ENCODE measurements at regions not wholly inside any gene's neighbourhood (a gene's known extent, or its start where the extent isn't known, plus 50 kb on each side); places are given as distances from the start of the nearest gene placed in this dataset.

- H3K36me3 ChIP-seq (ENCODE audit: control insufficient read depth, insufficient read depth, low read length), result no peaks in the 10 kb centered on the region
- H3K27me3 ChIP-seq (ENCODE audit: control insufficient read depth, insufficient read depth, low read length), result no peaks in the 10 kb centered on the region
- TF ChIP-seq, protein P1, sequence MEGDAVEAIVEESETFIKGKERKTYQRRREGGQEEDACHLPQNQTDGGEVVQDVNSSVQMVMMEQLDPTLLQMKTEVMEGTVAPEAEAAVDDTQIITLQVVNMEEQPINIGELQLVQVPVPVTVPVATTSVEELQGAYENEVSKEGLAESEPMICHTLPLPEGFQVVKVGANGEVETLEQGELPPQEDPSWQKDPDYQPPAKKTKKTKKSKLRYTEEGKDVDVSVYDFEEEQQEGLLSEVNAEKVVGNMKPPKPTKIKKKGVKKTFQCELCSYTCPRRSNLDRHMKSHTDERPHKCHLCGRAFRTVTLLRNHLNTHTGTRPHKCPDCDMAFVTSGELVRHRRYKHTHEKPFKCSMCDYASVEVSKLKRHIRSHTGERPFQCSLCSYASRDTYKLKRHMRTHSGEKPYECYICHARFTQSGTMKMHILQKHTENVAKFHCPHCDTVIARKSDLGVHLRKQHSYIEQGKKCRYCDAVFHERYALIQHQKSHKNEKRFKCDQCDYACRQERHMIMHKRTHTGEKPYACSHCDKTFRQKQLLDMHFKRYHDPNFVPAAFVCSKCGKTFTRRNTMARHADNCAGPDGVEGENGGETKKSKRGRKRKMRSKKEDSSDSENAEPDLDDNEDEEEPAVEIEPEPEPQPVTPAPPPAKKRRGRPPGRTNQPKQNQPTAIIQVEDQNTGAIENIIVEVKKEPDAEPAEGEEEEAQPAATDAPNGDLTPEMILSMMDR (IDR thresholded peaks at IDR 0.05; ENCODE audit: insufficient read depth, low read length, severe bottlenecking), result no peak
- no peak overlapping the region for H3K4me3 ChIP-seq (ENCODE audit: low read depth, low read length)
- FAIRE-seq (no peak), DNase-seq (ENCODE audit: low read depth) (no peak)
Observed at GRCh38 chr10:14454629-14455028, 123.9 kb upstream of the FRMD4A start.

- no peak overlapping the region for H3K4me3 ChIP-seq (ENCODE audit: low read depth, low read length)
- no peaks in the 10 kb centered on the region for H3K36me3 ChIP-seq (ENCODE audit: control insufficient read depth, insufficient read depth, low read length)
- DNase-seq (ENCODE audit: low read depth) (no peak), FAIRE-seq (no peak)
- H3K27me3 ChIP-seq (ENCODE audit: control insufficient read depth, insufficient read depth, low read length), result no peaks in the 10 kb centered on the region
- TF ChIP-seq, protein P1 (IDR thresholded peaks at IDR 0.05; ENCODE audit: insufficient read depth, low read length, severe bottlenecking), result no peak
Observed at GRCh38 chr10:14454206-14454605, 123.5 kb upstream of the FRMD4A start.

DNA sequence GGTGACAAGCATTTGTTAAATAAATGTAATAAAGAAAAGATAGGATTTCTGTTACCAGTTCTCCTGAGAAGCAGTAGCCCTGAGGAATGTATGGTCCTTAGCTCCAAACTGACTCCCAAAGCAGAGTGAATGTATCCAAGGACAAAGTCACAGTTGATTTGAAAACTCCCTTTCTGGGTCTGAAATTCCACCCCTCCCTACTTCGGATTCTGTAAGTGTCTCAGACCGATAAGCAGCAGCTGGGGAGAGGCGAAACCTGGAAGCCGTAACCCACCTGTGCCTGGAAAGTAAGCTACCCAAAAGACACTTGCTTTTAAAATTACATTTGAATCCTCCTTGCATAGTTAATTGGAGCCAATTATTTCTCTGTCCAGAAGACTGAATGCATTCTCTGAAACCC lies 122.9 kb upstream of the FRMD4A start:
- no peaks in the 10 kb centered on the region for H3K36me3 ChIP-seq (ENCODE audit: control insufficient read depth, insufficient read depth, low read length)
- FAIRE-seq, result no peak
- DNase-seq (ENCODE audit: low read depth), result no peak
- H3K4me3 ChIP-seq (ENCODE audit: low read depth, low read length), result no peak overlapping the region
- H3K27me3 ChIP-seq (ENCODE audit: control insufficient read depth, insufficient read depth, low read length), result no peaks in the 10 kb centered on the region
- TF ChIP-seq, protein P1 (IDR thresholded peaks at IDR 0.05; ENCODE audit: insufficient read depth, low read length, severe bottlenecking), result no peak

DNA sequence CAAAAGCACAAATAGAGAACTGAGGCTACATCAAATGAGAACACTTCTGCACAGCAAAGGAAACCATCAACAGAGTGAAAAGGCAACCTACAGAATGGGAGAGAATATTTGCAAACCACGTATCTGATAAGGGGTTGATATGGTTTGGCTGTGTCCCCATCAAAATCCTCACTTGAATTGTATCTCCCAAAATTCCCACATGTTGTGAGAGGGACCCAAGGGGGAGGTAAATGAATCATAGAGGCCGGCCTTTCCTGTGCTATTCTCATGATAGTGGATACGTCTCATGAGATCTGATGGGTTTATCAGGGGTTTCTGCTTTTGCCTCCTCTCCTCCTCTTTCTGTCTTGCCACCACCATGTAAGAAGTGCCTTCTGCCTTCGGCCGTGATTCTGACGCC lies 120.6 kb upstream of the FRMD4A start:
- FAIRE-seq (no peak), DNase-seq (ENCODE audit: low read depth) (no peak)
- Histone ChIP-seq H3K27me3 (ENCODE audit: control insufficient read depth, insufficient read depth, low read length) (no peaks in the 10 kb centered on the region), H3K36me3 (ENCODE audit: control insufficient read depth, insufficient read depth, low read length) (no peaks in the 10 kb centered on the region), H3K4me3 (ENCODE audit: low read depth, low read length) (no peak overlapping the region)
- TF ChIP-seq, protein P1 (IDR thresholded peaks at IDR 0.05; ENCODE audit: insufficient read depth, low read length, severe bottlenecking), result no peak

- FAIRE-seq, result no peak
Observed at GRCh38 chr10:14450041-14450491, 119.3 kb upstream of the FRMD4A start.

More at GRCh38 chr10:14450041-14450491, 119.3 kb upstream of the FRMD4A start:
- Histone ChIP-seq H3K36me3 (ENCODE audit: control insufficient read depth, insufficient read depth, low read length) (no peaks in the 10 kb centered on the region), H3K4me3 (ENCODE audit: low read depth, low read length) (no peak overlapping the region), H3K27me3 (ENCODE audit: control insufficient read depth, insufficient read depth, low read length) (no peaks in the 10 kb centered on the region)
- TF ChIP-seq, protein P1 (IDR thresholded peaks at IDR 0.05; ENCODE audit: insufficient read depth, low read length, severe bottlenecking), result no peak
- peak; percentile 15 for DNase-seq (ENCODE audit: low read depth)
